ENCODE measurements at regions not wholly inside any gene's neighbourhood (a gene's known extent, or its start where the extent isn't known, plus 50 kb on each side); places are given as distances from the start of the nearest gene placed in this dataset.

DNA sequence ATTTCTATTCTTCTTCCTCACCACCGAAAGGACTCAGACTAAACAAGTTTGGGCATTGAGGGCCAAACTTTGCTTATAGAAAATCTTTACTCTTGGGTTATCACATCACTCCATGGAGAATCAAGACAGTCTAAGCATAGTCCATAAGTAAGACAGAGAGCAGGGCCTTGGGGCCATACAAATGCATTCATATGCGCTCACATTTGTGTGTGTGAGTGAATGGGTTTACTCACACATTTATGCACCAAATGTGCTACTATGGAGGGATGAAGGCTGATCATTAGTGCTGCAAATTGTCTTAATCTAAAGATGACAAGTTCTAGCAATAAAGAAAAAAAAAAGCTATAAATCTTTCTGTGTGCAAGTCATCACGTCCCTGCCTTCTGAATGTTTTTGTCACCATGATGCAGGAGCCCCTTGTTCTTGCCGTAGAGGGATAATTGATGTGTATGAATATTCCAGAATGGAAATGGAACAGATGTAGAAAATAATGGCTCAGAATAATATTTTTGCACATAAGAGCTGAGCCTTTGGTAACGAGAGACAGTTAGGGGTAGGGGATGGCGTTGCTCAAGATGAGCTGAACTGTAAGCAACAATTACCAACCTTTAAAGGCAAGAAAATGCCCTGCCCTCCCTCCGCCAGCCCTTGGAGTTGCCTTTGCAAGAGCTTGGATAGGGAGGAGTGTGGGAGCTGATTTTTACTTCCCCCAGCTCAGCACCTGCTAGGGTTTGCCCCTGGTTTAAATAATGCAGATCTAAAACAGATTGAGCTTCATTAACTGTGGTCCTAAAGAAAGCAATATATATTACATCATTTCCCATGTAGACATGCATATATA, 52.3 kb upstream of the IKBKE start:
- TF ChIP-seq FOXA1 (IDR thresholded peaks at IDR 0.05) (no peak), NFRKB (IDR thresholded peaks at IDR 0.05) (no peak), FOXM1 (IDR thresholded peaks at IDR 0.05; ENCODE audit: borderline replicate concordance) (no peak), ELF4 (IDR thresholded peaks at IDR 0.05) (no peak), TARDBP (IDR thresholded peaks at IDR 0.05) (no peak), SUZ12 (IDR thresholded peaks at IDR 0.05) (no peak), BHLHE40 (IDR thresholded peaks at IDR 0.05; ENCODE audit: borderline replicate concordance) (no peak), L3MBTL2 (conservative IDR thresholded peaks at IDR 0.05) (no peak), FOXK2 (IDR thresholded peaks at IDR 0.05) (no peak), SP1 (IDR thresholded peaks at IDR 0.05) (no peak), CTBP1 (IDR thresholded peaks at IDR 0.05; ENCODE audit: borderline replicate concordance) (no peak), ZNF384 (IDR thresholded peaks at IDR 0.05) (no peak), HDGF (IDR thresholded peaks at IDR 0.05; ENCODE audit: borderline replicate concordance) (no peak)
- TF ChIP-seq, protein P1, sequence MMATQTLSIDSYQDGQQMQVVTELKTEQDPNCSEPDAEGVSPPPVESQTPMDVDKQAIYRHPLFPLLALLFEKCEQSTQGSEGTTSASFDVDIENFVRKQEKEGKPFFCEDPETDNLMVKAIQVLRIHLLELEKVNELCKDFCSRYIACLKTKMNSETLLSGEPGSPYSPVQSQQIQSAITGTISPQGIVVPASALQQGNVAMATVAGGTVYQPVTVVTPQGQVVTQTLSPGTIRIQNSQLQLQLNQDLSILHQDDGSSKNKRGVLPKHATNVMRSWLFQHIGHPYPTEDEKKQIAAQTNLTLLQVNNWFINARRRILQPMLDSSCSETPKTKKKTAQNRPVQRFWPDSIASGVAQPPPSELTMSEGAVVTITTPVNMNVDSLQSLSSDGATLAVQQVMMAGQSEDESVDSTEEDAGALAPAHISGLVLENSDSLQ (IDR thresholded peaks at IDR 0.05) = no peak

Measured in HEK293T (cell line).